GM12878 (cell line): ENCODE measurements at regions not wholly inside any gene's neighbourhood (a gene's known extent, or its start where the extent isn't known, plus 50 kb on each side); places are given as distances from the start of the nearest gene placed in this dataset.

Source experiments
- ATAC-seq: fragments of 200-7000 bp; cut with Tn5 transposase; 3 replicates; pipeline ENCODE4 v1.9.1; 2020; ENCODE audit warnings: mild to moderate bottlenecking, moderate library complexity
- BruUV-seq: library from RNA; stranded (reverse); fragments of 400-500 nt; replicated peaks from 2 replicates; lab custom pipeline; 2021; lab: Mats Ljungman, UMichigan
- CTCF ChIA-PET: fragments of 300-600 bp; sonication (Branson Sonifier 250); formaldehyde crosslinking; extraction: SDS; loops from one replicate; lab custom pipeline; 2021; ENCODE audit warnings: inconsistent platforms; lab: Yijun Ruan, JAX
- POLR2A ChIA-PET: fragments of 350-600 bp; formaldehyde crosslinking; extraction: SDS; loops from one replicate; lab custom pipeline; 2021; ENCODE audit warnings: inconsistent platforms; lab: Charles Lee
- RAD21 ChIA-PET: fragments of 300-600 bp; sonication (Branson Sonifier 250); formaldehyde crosslinking; loops from one replicate; lab custom pipeline; 2023; ENCODE audit warnings: antibody characterized with exemption; ENCODE audit not compliant: unreplicated experiment; lab: Charles Lee
- SMC1A ChIA-PET: fragments of 300-600 bp; sonication (Branson Sonifier 250); formaldehyde crosslinking; loops from one replicate; lab custom pipeline; 2023; ENCODE audit not compliant: unreplicated experiment, uncharacterized antibody; lab: Charles Lee
- DNase-seq: peaks from one replicate; pipeline ENCODE4 v3.0.0-alpha.2; 2011; ENCODE audit warnings: low read depth, low spot score
- FAIRE-seq: peaks from 3 replicates; lab custom pipeline; 2011; peaks lifted over from hg19 to GRCh38; lab: Jason Lieb, UNC
- H2AFZ ChIP-seq: 2 replicates; pipeline ENCODE4 v1.6.0; 2011; ENCODE audit warnings: low read depth, low read length, control low read depth; ENCODE audit not compliant: control insufficient read depth
- H3K27ac ChIP-seq: 2 replicates; pipeline ENCODE4 v1.5.1; 2011; ENCODE audit warnings: control low read depth; ENCODE audit not compliant: control insufficient read depth, insufficient read depth
- H3K27me3 ChIP-seq, 2 experiments: replicated peaks in 1 of 2; 2 replicates each; pipeline versions ENCODE4 v1.6.0 to v1.6.1; 2011; ENCODE audit warnings: low read length in 1 of 2; ENCODE audit not compliant: control insufficient read depth in 2 of 2, insufficient read depth in 2 of 2
- H3K36me3 ChIP-seq, 2 experiments: 2 replicates each; pipeline ENCODE4 v1.5.1; 2011; ENCODE audit warnings: low read length in 1 of 2; ENCODE audit not compliant: control insufficient read depth in 2 of 2, insufficient read depth in 2 of 2
- H3K4me1 ChIP-seq: 2 replicates; pipeline ENCODE4 v1.6.1; 2011; ENCODE audit warnings: mild to moderate bottlenecking, low read length, moderate library complexity, mixed read lengths; ENCODE audit not compliant: control insufficient read depth, insufficient read depth
- H3K4me2 ChIP-seq: 2 replicates; pipeline ENCODE4 v1.6.0; 2011; ENCODE audit warnings: control low read depth; ENCODE audit not compliant: control insufficient read depth, insufficient read depth
- H3K4me3 ChIP-seq: fragments of 200-600 bp; sonication (generic); 2 replicates; pipeline ENCODE4 v1.5.1; 2016
- H3K79me2 ChIP-seq: 2 replicates; pipeline ENCODE4 v1.6.0; 2011; ENCODE audit warnings: low read length; ENCODE audit not compliant: control insufficient read depth, insufficient read depth
- H3K9ac ChIP-seq: 2 replicates; pipeline ENCODE4 v1.8.0; 2011; ENCODE audit warnings: low read length, control low read depth, mixed read lengths; ENCODE audit not compliant: control insufficient read depth, insufficient read depth
- H3K9me3 ChIP-seq: replicated peaks from 3 replicates; pipeline ENCODE4 v1.5.1; 2011; ENCODE audit warnings: mild to moderate bottlenecking, low read length; ENCODE audit not compliant: control insufficient read depth, insufficient read depth
- H4K20me1 ChIP-seq: 2 replicates; pipeline ENCODE4 v1.6.0; 2011; ENCODE audit not compliant: control insufficient read depth, insufficient read depth
- ASH2L ChIP-seq: fragments of 300-600, 200-600 bp; sonication (generic); IDR thresholded peaks from 2 replicates; pipeline ENCODE4 v1.6.1; 2017; ENCODE audit warnings: low read depth, mild to moderate bottlenecking, borderline replicate concordance
- ATF3 ChIP-seq: IDR thresholded peaks from 2 replicates; pipeline ENCODE4 v1.6.1; 2011; ENCODE audit warnings: low read depth, mild to moderate bottlenecking, low read length, moderate library complexity, borderline replicate concordance; ENCODE audit errors: extremely low read depth
- ATF7 ChIP-seq: fragments of 450-650 bp; IDR thresholded peaks from 2 replicates; pipeline ENCODE4 v1.6.1; 2016; ENCODE audit warnings: low read depth, mild to moderate bottlenecking
- E2F4 ChIP-seq: IDR thresholded peaks from 2 replicates; pipeline ENCODE4 v1.6.1; 2012; ENCODE audit warnings: low read depth, low read length, improper control_type of control experiment
- E4F1 ChIP-seq: fragments of 450-650 bp; IDR thresholded peaks from 2 replicates; pipeline ENCODE4 v1.6.1; 2018; ENCODE audit warnings: borderline replicate concordance, mild to moderate bottlenecking; ENCODE audit not compliant: partially characterized antibody
- IKZF2 ChIP-seq, 2 experiments: fragments of 450-650 bp; IDR thresholded peaks; 2 replicates each; pipeline ENCODE4 v1.6.1; 2017; ENCODE audit warnings: mild to moderate bottlenecking in 2 of 2, moderate library complexity in 2 of 2
- IRF5 ChIP-seq: fragments of 450-650 bp; IDR thresholded peaks from 2 replicates; pipeline ENCODE4 v1.6.1; 2017; ENCODE audit warnings: borderline replicate concordance
- NFXL1 ChIP-seq: fragments of 450-650 bp; IDR thresholded peaks from 2 replicates; pipeline ENCODE4 v1.6.1; 2017; ENCODE audit warnings: antibody characterized with exemption, mild to moderate bottlenecking, borderline replicate concordance
- NFYB ChIP-seq: IDR thresholded peaks from 2 replicates; pipeline ENCODE4 v1.6.1; 2011; ENCODE audit warnings: low read depth, mild to moderate bottlenecking, low read length, improper control_type of control experiment, moderate library complexity; ENCODE audit not compliant: insufficient read depth
- PKNOX1 ChIP-seq: fragments of 450-650 bp; IDR thresholded peaks from 2 replicates; pipeline ENCODE4 v1.6.1; 2016; ENCODE audit warnings: mild to moderate bottlenecking
- RB1 ChIP-seq: fragments of 450-650 bp; formaldehyde crosslinking; IDR thresholded peaks from 2 replicates; pipeline ENCODE4 v1.6.1; 2017; ENCODE audit warnings: mild to moderate bottlenecking, borderline replicate concordance
- SUPT20H ChIP-seq: IDR thresholded peaks from 2 replicates; pipeline ENCODE4 v1.6.1; 2011; ENCODE audit warnings: low read depth, mild to moderate bottlenecking, low read length, moderate library complexity, borderline replicate concordance; ENCODE audit not compliant: control insufficient read depth
- TARDBP ChIP-seq: IDR thresholded peaks from 2 replicates; pipeline ENCODE4 v1.6.1; 2016; ENCODE audit warnings: borderline replicate concordance
- TCF7 ChIP-seq: IDR thresholded peaks from 2 replicates; pipeline ENCODE4 v1.6.1; 2014; ENCODE audit warnings: antibody characterized with exemption, borderline replicate concordance
- ZNF24 ChIP-seq: fragments of 450-650 bp; IDR thresholded peaks from 2 replicates; pipeline ENCODE4 v1.6.1; 2017; ENCODE audit warnings: antibody characterized with exemption, mild to moderate bottlenecking
- WGBS: methylation state at CpG from one replicate; pipeline ENCODE4 v1.1.6; 2016; ENCODE audit warnings: low lambda C conversion rate; ENCODE audit not compliant: insufficient replicate concordance, insufficient coverage; ENCODE audit errors: missing lambda C conversion rate; 5-methylcytosine and 5-hydroxymethylcytosine counted together
- in situ Hi-C: fragments of 300-500 bp; cut with MboI; formaldehyde crosslinking; loops from 9 replicates; pipeline ENCODE4 v1.14.3; 2018; ENCODE audit warnings: mixed read lengths
- intact Hi-C: fragments of 100-400 bp; cut with micrococcal nuclease; formaldehyde crosslinking; loops from one replicate; pipeline ENCODE4 v1.14.2; 2022; ENCODE audit not compliant: unreplicated experiment

GRCh38 chr12:116404247-116404646 is 126.8 kb upstream of the MED13L start:
- Histone ChIP-seq H3K4me3 (no peak overlapping the region), H3K4me2 (no peak overlapping the region), H3K9ac (no peak overlapping the region), H3K9me3 (peaks cover 18% of the 10 kb centered on the region), H4K20me1 (no peaks in the 10 kb centered on the region), H3K79me2 (no peaks in the 10 kb centered on the region), H3K27ac (no peak overlapping the region), H3K27me3 (no peaks in the 10 kb centered on the region), H3K36me3 (no peaks in the 10 kb centered on the region), H3K4me1 (no peaks in the 10 kb centered on the region), H2AFZ (no peak overlapping the region)
- FAIRE-seq (no peak), ATAC-seq (no peak), DNase-seq (no peak)
- SMC1A ChIA-PET = no interaction called here
- RAD21 ChIA-PET = no interaction called here
- POLR2A ChIA-PET = no interaction called here
- intact Hi-C loops = no loop called here
- no TSS peak for BruUV-seq
- CTCF ChIA-PET = no interaction called here
- no peak for TF ChIP-seq NFYB
- TF ChIP-seq ATF7 = no peak
- no peak for TF ChIP-seq SUPT20H
- no peak for TF ChIP-seq TCF7
- TF ChIP-seq IKZF2 (IDR thresholded peaks at IDR 0.05) = no peak
- TF ChIP-seq ASH2L = no peak
- no peak for TF ChIP-seq ZNF24
- no peak for TF ChIP-seq RB1
- no peak for TF ChIP-seq PKNOX1
- TF ChIP-seq E4F1 = no peak
- no peak for TF ChIP-seq NFXL1
- TF ChIP-seq ATF3 = no peak
- no peak for TF ChIP-seq IRF5
- TF ChIP-seq TARDBP = no peak
- no peak for TF ChIP-seq E2F4
- WGBS = 71% methylated on average over 14 of the region's 14 CpGs
- in situ Hi-C loops = no loop called here
